GM23248 (cell line): ENCODE measurements at regions not wholly inside any gene's neighbourhood (a gene's known extent, or its start where the extent isn't known, plus 50 kb on each side); places are given as distances from the start of the nearest gene placed in this dataset.

Source experiments
- EZH2 ChIP-seq: fragments of 200-600 bp; sonication (generic); IDR thresholded peaks from 2 replicates; pipeline ENCODE4 v1.6.1; 2018; ENCODE audit warnings: antibody characterized with exemption, mild to moderate bottlenecking; ENCODE audit not compliant: insufficient read depth, poor library complexity, severe bottlenecking
- EZH2phosphoT487 ChIP-seq: fragments of 200-600 bp; sonication (generic); IDR thresholded peaks from 2 replicates; pipeline ENCODE4 v1.6.1; 2018; ENCODE audit warnings: antibody characterized with exemption, moderate library complexity, mild to moderate bottlenecking, low read depth; ENCODE audit not compliant: insufficient read depth

GRCh38 chr12:90091809-90092208 is 383.2 kb upstream of the ATP2B1 start:
- TF ChIP-seq EZH2phosphoT487 = no peak
- no peak for TF ChIP-seq EZH2
